ENCODE measurements at regions not wholly inside any gene's neighbourhood (a gene's known extent, or its start where the extent isn't known, plus 50 kb on each side); places are given as distances from the start of the nearest gene placed in this dataset.

GRCh38 chr6:43966853-43967718 lies 160.2 kb downstream of the MRPL14 start:
- H3K27ac ChIP-seq (ENCODE audit: insufficient read length, low read depth, low read length), result no peak overlapping the region
- no peak overlapping the region for H3K4me3 Mint-ChIP-seq
- H3K9ac ChIP-seq (ENCODE audit: extremely low read depth, insufficient read length, low read length), result no peak overlapping the region
- peaks cover 2% of the 10 kb centered on the region; the same call in 1 of the 2 replicates for H3K4me1 ChIP-seq (ENCODE audit: insufficient read depth, low read length)
- peaks cover 3% of the 10 kb centered on the region for H3K27me3 Mint-ChIP-seq (ENCODE audit: low read depth)
- no peak overlapping the region for H3K56ac ChIP-seq (ENCODE audit: insufficient read length, low read depth, low read length)
- no peak overlapping the region for H4K5ac ChIP-seq (ENCODE audit: insufficient read length, low read depth, low read length)
- H2BK5ac ChIP-seq (ENCODE audit: insufficient read length, low read length), result no peak overlapping the region
- no peaks in the 10 kb centered on the region for H4K20me1 ChIP-seq (ENCODE audit: control insufficient read depth, insufficient read depth, insufficient read length)
- no peak for TF ChIP-seq CTCF (conservative IDR thresholded peaks at IDR 0.05)
- peak; percentile 18 for DNase-seq
- H3K4me1 Mint-ChIP-seq, result peaks cover 39 to 43% of the 10 kb centered on the region in 2 experiments
- H4K91ac ChIP-seq (ENCODE audit: insufficient read length, low read depth, low read length), result no peak overlapping the region
- no peak overlapping the region for H2BK15ac ChIP-seq (ENCODE audit: low read depth, low read length)
- no peaks in the 10 kb centered on the region for H3K27me3 ChIP-seq (ENCODE audit: insufficient read depth, low read length)
- H3K36me3 Mint-ChIP-seq (ENCODE audit: insufficient read depth in 1 of 3, low read depth in 3 of 3), result no peaks in the 10 kb centered on the region
- no peak overlapping the region for H3K4me2 ChIP-seq (ENCODE audit: insufficient read depth, insufficient read length, low read length)
- H2BK20ac ChIP-seq (ENCODE audit: low read depth, low read length, poor library complexity, severe bottlenecking), result no peak overlapping the region
- WGBS (ENCODE audit: extremely low coverage, insufficient read length, low lambda C conversion rate), result no CpG with 5 or more reads among the region's 10 CpGs
- no peak overlapping the region for H2AK5ac ChIP-seq (ENCODE audit: insufficient read length, low read length)
- no peak overlapping the region for H4K8ac ChIP-seq (replicated peaks; ENCODE audit: insufficient read length, low read depth, low read length)
- no peaks in the 10 kb centered on the region for H3K23me2 ChIP-seq (ENCODE audit: insufficient read length, low read depth, low read length, poor library complexity, severe bottlenecking)
- H3K4ac ChIP-seq (ENCODE audit: low read depth, low read length), result no peak overlapping the region
- no peaks in the 10 kb centered on the region; a peak in 2 of 5 replicates for H3K9me3 Mint-ChIP-seq
- no peak overlapping the region for H3K18ac ChIP-seq (ENCODE audit: insufficient read length, low read depth, low read length)
- H3K14ac ChIP-seq (ENCODE audit: insufficient read depth, low read length), result no peak overlapping the region
- no peaks in the 10 kb centered on the region for H3K9me3 ChIP-seq (ENCODE audit: control insufficient read depth, low read depth, low read length)
- H3K79me1 ChIP-seq (ENCODE audit: insufficient read depth, low read depth, low read length, poor library complexity, severe bottlenecking), result no peaks in the 10 kb centered on the region
- no peak overlapping the region for H3K23ac ChIP-seq (ENCODE audit: insufficient read length, low read depth, low read length)
- no peak overlapping the region for H2AFZ ChIP-seq (ENCODE audit: low read length)
- H3K27ac Mint-ChIP-seq, result no peak overlapping the region
- H3T11ph ChIP-seq (ENCODE audit: low read length), result no peak overlapping the region
- H3K79me2 ChIP-seq (ENCODE audit: insufficient read depth, low read length), result no peaks in the 10 kb centered on the region
- no peak overlapping the region for H2BK120ac ChIP-seq (ENCODE audit: low read depth, low read length, poor library complexity, severe bottlenecking)
- H2BK12ac ChIP-seq (ENCODE audit: insufficient read length, low read depth, low read length), result no peak overlapping the region
